Stomach (tissue), 4 donors: ENCODE measurements at regions not wholly inside any gene's neighbourhood (a gene's known extent, or its start where the extent isn't known, plus 50 kb on each side); places are given as distances from the start of the nearest gene placed in this dataset.

Experiments
- EP300 ChIP-seq: sonication (generic); formaldehyde crosslinking; IDR thresholded peaks from one replicate; pipeline ENCODE4 v1.6.1; 2017; ENCODE audit warnings: antibody characterized with exemption
- POLR2A ChIP-seq, 4 donors: fragments of 450-650 bp; IDR thresholded peaks; one replicate each; pipeline ENCODE4 v1.6.1; 2016; ENCODE audit warnings: antibody characterized with exemption in 4 of 4, control low read depth in 2 of 4, mild to moderate bottlenecking in 1 of 4, moderate library complexity in 1 of 4
- TF ChIP-seq, protein P1 (sequence below), 7 experiments: fragments of 450-650 bp in 4 of 7; fragments of 200-600 bp in 3 of 7; sonication (generic) in 3 of 7; IDR thresholded peaks; one replicate each; pipeline ENCODE4 v1.5.1; 2016 to 2019; ENCODE audit warnings: antibody characterized with exemption in 7 of 7, control low read depth in 2 of 7, mild to moderate bottlenecking in 1 of 7

DNA sequence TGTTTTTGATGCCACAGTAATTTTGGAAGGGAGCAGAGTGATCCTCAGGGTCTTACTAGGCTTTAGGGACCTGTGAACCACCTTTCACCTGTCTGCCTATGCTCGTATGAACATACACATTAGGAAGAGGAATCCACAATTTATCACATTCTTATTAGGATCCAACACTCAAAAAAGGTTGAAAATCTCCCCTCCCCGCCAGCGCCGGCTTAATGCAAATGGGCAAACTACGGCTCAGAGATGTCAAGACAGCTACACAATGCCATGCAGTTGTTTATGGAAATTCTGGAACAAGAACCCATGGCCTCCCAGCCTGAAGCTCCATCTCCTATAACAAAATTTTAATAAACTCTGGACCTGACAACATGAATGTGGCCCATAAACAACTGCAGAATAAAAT, 375.9 kb upstream of the ACVR2A start:
- TF ChIP-seq, protein P1, sequence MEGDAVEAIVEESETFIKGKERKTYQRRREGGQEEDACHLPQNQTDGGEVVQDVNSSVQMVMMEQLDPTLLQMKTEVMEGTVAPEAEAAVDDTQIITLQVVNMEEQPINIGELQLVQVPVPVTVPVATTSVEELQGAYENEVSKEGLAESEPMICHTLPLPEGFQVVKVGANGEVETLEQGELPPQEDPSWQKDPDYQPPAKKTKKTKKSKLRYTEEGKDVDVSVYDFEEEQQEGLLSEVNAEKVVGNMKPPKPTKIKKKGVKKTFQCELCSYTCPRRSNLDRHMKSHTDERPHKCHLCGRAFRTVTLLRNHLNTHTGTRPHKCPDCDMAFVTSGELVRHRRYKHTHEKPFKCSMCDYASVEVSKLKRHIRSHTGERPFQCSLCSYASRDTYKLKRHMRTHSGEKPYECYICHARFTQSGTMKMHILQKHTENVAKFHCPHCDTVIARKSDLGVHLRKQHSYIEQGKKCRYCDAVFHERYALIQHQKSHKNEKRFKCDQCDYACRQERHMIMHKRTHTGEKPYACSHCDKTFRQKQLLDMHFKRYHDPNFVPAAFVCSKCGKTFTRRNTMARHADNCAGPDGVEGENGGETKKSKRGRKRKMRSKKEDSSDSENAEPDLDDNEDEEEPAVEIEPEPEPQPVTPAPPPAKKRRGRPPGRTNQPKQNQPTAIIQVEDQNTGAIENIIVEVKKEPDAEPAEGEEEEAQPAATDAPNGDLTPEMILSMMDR (IDR thresholded peaks at IDR 0.05), result no peak
- no peak for TF ChIP-seq EP300
- TF ChIP-seq POLR2A (IDR thresholded peaks at IDR 0.05), result no peak
